ENCODE measurements at regions not wholly inside any gene's neighbourhood (a gene's known extent, or its start where the extent isn't known, plus 50 kb on each side); places are given as distances from the start of the nearest gene placed in this dataset.

DNA sequence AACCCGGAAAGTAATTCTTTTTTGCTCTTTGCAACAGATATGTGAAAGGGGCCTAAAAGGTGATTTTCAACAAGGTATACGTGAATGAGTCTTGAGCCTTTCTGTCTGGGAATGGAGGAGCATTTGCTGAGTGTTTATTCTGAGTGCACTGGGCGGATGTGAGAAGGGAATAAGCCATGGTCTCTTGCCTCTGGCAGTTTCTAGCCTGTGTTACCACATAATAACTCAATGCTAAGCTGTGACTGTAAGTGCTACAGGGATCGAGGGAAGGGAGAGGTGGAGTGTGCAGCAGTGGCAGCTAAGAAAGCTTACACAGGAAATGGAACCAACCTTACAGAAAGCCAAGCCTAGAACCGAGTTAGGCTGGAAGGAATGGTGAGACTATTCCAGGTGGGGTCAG, 444.3 kb downstream of the SLC4A3 start:
- Histone ChIP-seq H3K79me2 (ENCODE audit: control insufficient read depth, insufficient read depth, low read length, unreplicated experiment) (no peaks in the 10 kb centered on the region), H3K27me3 (ENCODE audit: insufficient read depth, low read length) (no peaks in the 10 kb centered on the region), H3K4me3 (ENCODE audit: low read depth, low read length) (no peak overlapping the region), H3K4me1 (ENCODE audit: control insufficient read depth, insufficient read depth, low read length, unreplicated experiment) (peaks cover 9% of the 10 kb centered on the region), H2AFZ (ENCODE audit: low read length, unreplicated experiment) (no peak overlapping the region), H3K36me3 (ENCODE audit: insufficient read depth, low read length) (no peaks in the 10 kb centered on the region), H3K27ac (ENCODE audit: low read depth, low read length) (no peak overlapping the region)

DNA sequence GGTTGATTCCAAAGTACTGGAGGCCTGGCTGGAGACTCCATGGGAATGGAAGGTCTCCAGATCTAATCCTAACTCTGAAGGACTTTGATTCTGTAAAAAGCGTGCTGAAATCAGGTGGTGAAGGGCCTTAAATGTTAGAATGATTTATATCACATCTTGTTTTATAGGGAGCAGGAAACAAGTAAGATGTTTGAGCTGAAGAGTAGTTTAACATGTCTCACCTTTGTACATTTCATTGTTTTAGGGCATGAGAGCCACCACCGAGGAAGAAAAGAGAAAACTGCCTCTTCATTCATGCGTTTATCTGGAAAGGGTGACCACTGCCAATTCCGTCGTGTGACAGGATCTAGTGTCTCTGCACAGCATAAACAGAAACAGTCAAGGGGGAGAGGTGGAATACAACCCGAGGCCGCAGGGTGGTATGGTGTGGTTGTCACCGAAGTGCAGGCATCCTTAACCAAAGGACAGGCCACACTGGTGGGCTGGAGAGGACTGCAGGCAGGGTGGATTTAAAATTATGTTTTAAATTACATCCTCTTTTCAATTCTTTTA, 445.3 kb downstream of the SLC4A3 start:
- Histone ChIP-seq H3K27me3 (ENCODE audit: insufficient read depth, low read length) (no peaks in the 10 kb centered on the region), H3K4me1 (ENCODE audit: control insufficient read depth, insufficient read depth, low read length, unreplicated experiment) (peaks cover 16% of the 10 kb centered on the region), H3K27ac (ENCODE audit: low read depth, low read length) (no peak overlapping the region), H3K36me3 (ENCODE audit: insufficient read depth, low read length) (no peaks in the 10 kb centered on the region), H3K79me2 (ENCODE audit: control insufficient read depth, insufficient read depth, low read length, unreplicated experiment) (no peaks in the 10 kb centered on the region), H3K4me3 (ENCODE audit: low read depth, low read length) (no peak overlapping the region), H2AFZ (ENCODE audit: low read length, unreplicated experiment) (no peak overlapping the region)

DNA sequence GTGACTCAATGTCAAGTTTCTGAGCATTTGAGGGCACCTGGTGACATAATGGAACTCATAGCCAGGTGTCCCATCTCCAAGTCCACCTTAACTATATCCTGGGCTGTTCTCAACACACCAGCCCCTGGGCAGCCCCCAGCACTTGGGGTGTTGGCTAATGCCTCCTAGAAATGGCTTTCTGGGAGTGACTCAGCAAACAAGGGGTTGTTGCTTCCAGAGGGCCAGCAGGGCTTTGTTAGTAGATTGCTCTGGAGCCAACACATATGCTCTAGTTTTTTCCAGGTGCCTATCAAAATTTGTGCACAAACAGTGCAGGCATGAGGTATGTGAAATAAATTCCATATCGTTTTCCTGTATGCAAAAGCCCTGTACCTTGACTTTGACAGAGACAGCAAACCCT, 448.4 kb downstream of the SLC4A3 start:
- no peak overlapping the region for H2AFZ ChIP-seq (ENCODE audit: low read length, unreplicated experiment)
- no peaks in the 10 kb centered on the region for H3K79me2 ChIP-seq (ENCODE audit: control insufficient read depth, insufficient read depth, low read length, unreplicated experiment)
- no peak overlapping the region for H3K4me3 ChIP-seq (ENCODE audit: low read depth, low read length)
- peaks cover 20% of the 10 kb centered on the region for H3K4me1 ChIP-seq (ENCODE audit: control insufficient read depth, insufficient read depth, low read length, unreplicated experiment)
- no peaks in the 10 kb centered on the region; the same call in 1 of the 2 replicates for H3K27me3 ChIP-seq (ENCODE audit: insufficient read depth, low read length)
- H3K27ac ChIP-seq (ENCODE audit: low read depth, low read length) = no peak overlapping the region
- H3K36me3 ChIP-seq (ENCODE audit: insufficient read depth, low read length) = no peaks in the 10 kb centered on the region

DNA sequence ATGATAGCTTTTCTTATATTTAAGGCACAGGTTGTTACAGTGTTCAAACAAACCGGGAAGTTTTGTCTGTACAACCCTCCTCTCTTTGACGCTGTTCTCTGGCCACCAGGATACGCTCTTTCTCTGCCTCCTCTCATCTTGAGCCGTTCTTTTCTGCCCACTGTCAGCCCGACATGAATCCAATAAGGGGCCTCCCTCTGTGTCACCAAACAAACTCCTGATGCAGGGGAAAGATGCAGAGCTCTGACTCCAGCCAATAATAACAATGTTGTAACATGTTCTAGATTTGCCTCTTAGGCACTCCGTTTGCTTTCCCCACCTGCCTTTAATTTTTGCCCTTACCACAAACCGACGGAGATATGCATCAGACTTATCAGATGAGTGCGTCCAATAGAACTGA, 449.3 kb downstream of the SLC4A3 start:
- peak overlapping the region; percentile 43 for H3K4me3 ChIP-seq (ENCODE audit: low read depth, low read length)
- no peaks in the 10 kb centered on the region for H3K79me2 ChIP-seq (ENCODE audit: control insufficient read depth, insufficient read depth, low read length, unreplicated experiment)
- no peaks in the 10 kb centered on the region; the same call in 1 of the 2 replicates for H3K27me3 ChIP-seq (ENCODE audit: insufficient read depth, low read length)
- peak overlapping the region; percentile 77 for H3K27ac ChIP-seq (ENCODE audit: low read depth, low read length)
- peaks cover 20% of the 10 kb centered on the region for H3K4me1 ChIP-seq (ENCODE audit: control insufficient read depth, insufficient read depth, low read length, unreplicated experiment)
- no peaks in the 10 kb centered on the region for H3K36me3 ChIP-seq (ENCODE audit: insufficient read depth, low read length)
- H2AFZ ChIP-seq (ENCODE audit: low read length, unreplicated experiment) = peak overlapping the region; percentile 72

DNA sequence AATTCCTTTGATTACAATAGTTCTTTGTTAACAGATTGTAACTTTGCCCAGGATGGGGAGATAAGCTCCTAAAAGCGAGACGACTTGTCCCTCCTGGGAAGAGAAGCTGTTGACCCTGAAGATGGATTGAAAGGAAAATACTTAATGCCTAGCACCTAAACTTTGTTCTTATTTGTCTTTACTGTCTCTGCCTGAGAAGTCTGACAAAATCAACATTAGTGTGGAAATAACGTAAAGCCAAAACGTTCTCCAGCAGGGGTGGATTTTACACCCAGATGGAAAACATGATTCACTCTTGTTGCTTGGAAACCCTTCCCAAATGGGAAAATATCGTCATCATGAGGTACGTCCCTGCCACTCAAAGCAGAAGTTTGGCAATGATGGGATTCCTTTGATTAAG, 450.1 kb downstream of the SLC4A3 start:
- Histone ChIP-seq H3K79me2 (ENCODE audit: control insufficient read depth, insufficient read depth, low read length, unreplicated experiment) (no peaks in the 10 kb centered on the region), H3K36me3 (ENCODE audit: insufficient read depth, low read length) (no peaks in the 10 kb centered on the region), H3K4me1 (ENCODE audit: control insufficient read depth, insufficient read depth, low read length, unreplicated experiment) (peaks cover 20% of the 10 kb centered on the region), H2AFZ (ENCODE audit: low read length, unreplicated experiment) (peak overlapping the region; percentile 72), H3K27me3 (ENCODE audit: insufficient read depth, low read length) (no peaks in the 10 kb centered on the region; the same call in 1 of the 2 replicates), H3K27ac (ENCODE audit: low read depth, low read length) (peak overlapping the region; percentile 77), H3K4me3 (ENCODE audit: low read depth, low read length) (peak overlapping the region; percentile 43)

DNA sequence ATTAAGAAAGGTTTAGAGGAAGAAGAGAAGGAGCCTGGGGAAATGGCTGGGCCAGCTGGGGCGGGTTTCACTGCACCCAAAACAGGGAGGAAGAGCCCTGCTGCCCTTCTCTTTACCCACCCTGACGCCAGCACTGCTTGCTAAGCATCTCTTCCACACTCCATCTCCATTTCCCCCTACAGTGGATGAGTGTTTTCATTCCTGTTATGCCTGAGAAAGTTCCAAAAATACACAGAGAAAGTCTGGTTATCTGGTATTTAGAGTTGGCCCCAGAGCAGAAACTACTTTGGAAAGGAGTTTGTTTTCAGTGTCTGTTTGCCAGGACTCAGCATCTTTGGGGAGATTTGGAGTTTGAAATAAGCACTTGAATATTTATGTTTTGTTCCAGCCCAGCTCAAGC, 451.0 kb downstream of the SLC4A3 start:
- Histone ChIP-seq H3K79me2 (ENCODE audit: control insufficient read depth, insufficient read depth, low read length, unreplicated experiment) (no peaks in the 10 kb centered on the region), H3K27ac (ENCODE audit: low read depth, low read length) (no peak overlapping the region; the same call in 1 of the 2 replicates), H3K27me3 (ENCODE audit: insufficient read depth, low read length) (no peaks in the 10 kb centered on the region; the same call in 1 of the 2 replicates), H2AFZ (ENCODE audit: low read length, unreplicated experiment) (peak overlapping the region; percentile 5), H3K4me3 (ENCODE audit: low read depth, low read length) (no peak overlapping the region), H3K4me1 (ENCODE audit: control insufficient read depth, insufficient read depth, low read length, unreplicated experiment) (peaks cover 20% of the 10 kb centered on the region), H3K36me3 (ENCODE audit: insufficient read depth, low read length) (no peaks in the 10 kb centered on the region)

DNA sequence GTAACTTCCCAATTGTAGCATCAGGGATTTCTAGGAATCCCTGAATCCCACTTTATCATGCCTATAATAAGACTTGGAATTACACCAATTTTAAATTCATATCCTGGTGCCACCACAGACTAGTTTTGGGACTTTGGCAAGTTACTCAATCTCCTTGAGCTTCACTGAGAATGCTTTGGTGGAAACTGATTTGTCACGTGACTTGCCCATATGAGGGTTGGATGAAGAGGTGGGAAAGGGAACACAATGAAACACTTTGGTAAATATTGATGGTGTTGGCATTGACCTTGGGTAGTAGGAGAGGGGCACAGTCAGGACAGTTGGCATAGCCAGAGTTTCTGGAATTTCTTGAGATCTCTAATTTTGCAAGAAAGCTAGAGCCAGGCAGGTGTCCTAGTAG, 452.2 kb downstream of the SLC4A3 start:
- Histone ChIP-seq H2AFZ (ENCODE audit: low read length, unreplicated experiment) (no peak overlapping the region), H3K4me3 (ENCODE audit: low read depth, low read length) (no peak overlapping the region), H3K27ac (ENCODE audit: low read depth, low read length) (no peak overlapping the region)

DNA sequence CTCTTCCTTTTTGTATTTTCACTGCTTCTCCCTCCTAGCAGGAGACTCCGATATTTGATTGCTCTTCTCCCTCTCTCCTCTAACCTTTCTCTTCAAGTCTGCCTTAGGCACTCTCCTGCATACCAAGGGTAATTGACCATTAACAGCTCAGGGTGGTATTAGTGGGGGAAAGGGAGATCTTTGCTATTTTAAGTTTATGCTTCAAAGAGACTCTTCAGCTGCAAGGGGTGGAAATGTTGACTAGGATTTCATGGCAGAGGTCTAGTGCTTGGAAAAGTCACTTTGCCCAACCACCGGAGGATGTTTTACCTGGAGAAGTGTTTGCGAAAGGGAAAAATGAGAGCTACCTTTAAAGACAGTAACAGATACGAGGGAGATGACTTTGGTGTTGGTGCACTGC, 453.7 kb downstream of the SLC4A3 start:
- Histone ChIP-seq H3K4me1 (ENCODE audit: control insufficient read depth, insufficient read depth, low read length, unreplicated experiment) (peaks cover 20% of the 10 kb centered on the region), H3K27ac (ENCODE audit: low read depth, low read length) (no peak overlapping the region), H3K36me3 (ENCODE audit: insufficient read depth, low read length) (no peaks in the 10 kb centered on the region), H3K4me3 (ENCODE audit: low read depth, low read length) (no peak overlapping the region), H3K27me3 (ENCODE audit: insufficient read depth, low read length) (peaks cover 3% of the 10 kb centered on the region; the same call in 1 of the 2 replicates), H2AFZ (ENCODE audit: low read length, unreplicated experiment) (no peak overlapping the region), H3K79me2 (ENCODE audit: control insufficient read depth, insufficient read depth, low read length, unreplicated experiment) (no peaks in the 10 kb centered on the region)

More for the DNA sequence above, 452.2 kb downstream of the SLC4A3 start:
- Histone ChIP-seq H3K4me1 (ENCODE audit: control insufficient read depth, insufficient read depth, low read length, unreplicated experiment) (peaks cover 20% of the 10 kb centered on the region), H3K36me3 (ENCODE audit: insufficient read depth, low read length) (no peaks in the 10 kb centered on the region), H3K79me2 (ENCODE audit: control insufficient read depth, insufficient read depth, low read length, unreplicated experiment) (no peaks in the 10 kb centered on the region), H3K27me3 (ENCODE audit: insufficient read depth, low read length) (peaks cover 2% of the 10 kb centered on the region; the same call in 1 of the 2 replicates)

DNA sequence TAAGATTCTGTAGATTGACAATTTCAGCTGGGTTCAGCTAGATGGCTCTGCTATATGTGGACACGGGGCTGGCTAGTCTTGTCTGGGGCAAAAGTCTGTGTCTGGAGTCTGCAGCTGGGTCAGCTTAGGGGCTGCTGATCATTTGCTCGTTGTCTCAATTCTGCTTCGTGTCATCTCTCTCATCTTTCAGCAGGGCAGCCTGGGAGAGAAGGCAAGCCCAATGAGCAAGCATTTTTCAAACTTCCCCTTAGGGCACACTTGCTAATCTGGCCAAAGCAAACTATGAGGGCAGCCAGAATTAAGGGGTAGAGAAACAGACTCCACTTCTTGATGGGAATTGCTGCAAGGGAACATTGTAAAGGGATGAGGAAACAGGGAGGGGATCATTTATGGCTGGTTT, 462.6 kb downstream of the SLC4A3 start:
- H3K4me3 ChIP-seq (ENCODE audit: low read depth, low read length) = no peak overlapping the region
- peaks cover 6% of the 10 kb centered on the region; the same call in 1 of the 2 replicates for H3K27me3 ChIP-seq (ENCODE audit: insufficient read depth, low read length)
- H3K36me3 ChIP-seq (ENCODE audit: insufficient read depth, low read length) = no peaks in the 10 kb centered on the region
- H3K4me1 ChIP-seq (ENCODE audit: control insufficient read depth, insufficient read depth, low read length, unreplicated experiment) = no peaks in the 10 kb centered on the region
- no peaks in the 10 kb centered on the region for H3K79me2 ChIP-seq (ENCODE audit: control insufficient read depth, insufficient read depth, low read length, unreplicated experiment)
- H3K27ac ChIP-seq (ENCODE audit: low read depth, low read length) = no peak overlapping the region
- no peak overlapping the region for H2AFZ ChIP-seq (ENCODE audit: low read length, unreplicated experiment)

DNA sequence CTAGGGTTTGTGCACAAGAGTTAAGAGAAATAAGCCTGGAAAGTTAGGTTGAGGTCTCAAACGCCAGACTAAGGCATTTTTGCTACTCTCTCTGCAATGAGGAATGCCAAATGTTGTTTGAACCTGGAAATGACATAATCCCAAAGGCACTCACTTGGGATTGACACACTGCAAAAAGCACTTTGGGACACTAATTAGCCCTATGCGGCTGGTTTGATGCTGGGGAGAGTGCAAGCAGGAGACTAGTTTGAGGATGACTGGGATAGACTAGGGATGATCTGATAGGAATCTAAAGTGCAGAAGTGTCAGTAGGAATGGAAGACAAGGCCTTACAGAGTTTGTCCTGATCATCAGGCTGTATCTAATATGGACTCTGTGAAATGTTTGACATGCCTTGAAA, 469.0 kb downstream of the SLC4A3 start:
- Histone ChIP-seq H2AFZ (ENCODE audit: low read length, unreplicated experiment) (no peak overlapping the region), H3K27me3 (ENCODE audit: insufficient read depth, low read length) (peaks cover 6% of the 10 kb centered on the region; the same call in 1 of the 2 replicates), H3K36me3 (ENCODE audit: insufficient read depth, low read length) (no peaks in the 10 kb centered on the region), H3K27ac (ENCODE audit: low read depth, low read length) (no peak overlapping the region), H3K4me1 (ENCODE audit: control insufficient read depth, insufficient read depth, low read length, unreplicated experiment) (no peaks in the 10 kb centered on the region), H3K4me3 (ENCODE audit: low read depth, low read length) (no peak overlapping the region), H3K79me2 (ENCODE audit: control insufficient read depth, insufficient read depth, low read length, unreplicated experiment) (no peaks in the 10 kb centered on the region)

DNA sequence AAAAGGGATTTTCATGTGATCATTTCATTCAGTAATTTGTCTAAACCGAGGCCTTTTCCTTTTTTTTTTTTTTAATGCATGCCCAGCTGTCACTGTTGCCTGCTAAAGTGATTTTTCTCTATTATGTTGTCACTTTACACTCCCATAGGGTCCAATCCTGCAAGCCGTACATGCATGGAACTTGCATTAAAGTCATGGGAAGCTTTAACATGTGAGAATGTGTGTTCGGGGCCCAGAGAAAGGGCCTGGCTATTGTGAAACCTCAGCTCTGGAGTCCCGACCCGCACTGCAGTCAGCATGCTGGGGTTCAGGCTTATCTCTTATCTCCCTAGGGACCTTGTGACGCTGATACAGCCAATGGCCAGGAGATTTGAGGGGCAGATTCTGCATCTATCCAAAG, 474.6 kb downstream of the SLC4A3 start:
- Histone ChIP-seq H3K4me3 (ENCODE audit: low read depth, low read length) (no peak overlapping the region), H3K36me3 (ENCODE audit: insufficient read depth, low read length) (no peaks in the 10 kb centered on the region), H3K27me3 (ENCODE audit: insufficient read depth, low read length) (no peaks in the 10 kb centered on the region), H3K79me2 (ENCODE audit: control insufficient read depth, insufficient read depth, low read length, unreplicated experiment) (no peaks in the 10 kb centered on the region), H2AFZ (ENCODE audit: low read length, unreplicated experiment) (no peak overlapping the region), H3K4me1 (ENCODE audit: control insufficient read depth, insufficient read depth, low read length, unreplicated experiment) (no peaks in the 10 kb centered on the region), H3K27ac (ENCODE audit: low read depth, low read length) (no peak overlapping the region)
